Esophagus squamous epithelium (tissue), 4 donors: ENCODE measurements at regions not wholly inside any gene's neighbourhood (a gene's known extent, or its start where the extent isn't known, plus 50 kb on each side); places are given as distances from the start of the nearest gene placed in this dataset.

Experiments
- POLR2A ChIP-seq, 4 donors: fragments of 450-650 bp; IDR thresholded peaks; one replicate each; pipeline ENCODE4 v1.6.1; 2017; ENCODE audit warnings: antibody characterized with exemption in 4 of 4, mild to moderate bottlenecking in 4 of 4, moderate library complexity in 3 of 4
- TF ChIP-seq, protein P1 (sequence below), 6 experiments: fragments of 450-650 bp in 4 of 6; fragments of 200-600 bp in 2 of 6; sonication (generic) in 2 of 6; IDR thresholded peaks; one replicate each; pipeline ENCODE4 v1.5.1; 2016 to 2019; ENCODE audit warnings: antibody characterized with exemption in 6 of 6, mild to moderate bottlenecking in 4 of 6, moderate library complexity in 4 of 6

DNA sequence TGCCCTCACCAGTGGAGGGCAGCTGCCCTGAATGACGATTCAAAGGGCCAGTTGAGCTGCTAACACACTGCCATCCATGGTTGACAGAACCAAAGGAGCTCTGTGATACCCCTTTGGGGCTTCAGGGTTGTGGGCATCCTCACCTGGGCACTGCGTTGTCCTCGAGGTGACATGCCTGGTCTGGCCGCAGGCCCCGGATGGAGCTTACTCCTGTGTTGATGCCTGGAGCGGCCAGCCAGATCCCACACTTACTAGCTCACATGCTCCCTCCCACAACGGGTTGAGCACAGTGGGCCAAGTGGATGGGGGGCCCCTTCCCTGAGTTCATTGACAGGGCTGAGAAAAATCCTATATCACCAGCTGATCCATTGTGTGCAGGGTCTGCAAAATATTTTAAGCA is 898.9 kb downstream of the TAF11L14 start:
- no peak for TF ChIP-seq POLR2A (IDR thresholded peaks at IDR 0.05)
- TF ChIP-seq, protein P1, sequence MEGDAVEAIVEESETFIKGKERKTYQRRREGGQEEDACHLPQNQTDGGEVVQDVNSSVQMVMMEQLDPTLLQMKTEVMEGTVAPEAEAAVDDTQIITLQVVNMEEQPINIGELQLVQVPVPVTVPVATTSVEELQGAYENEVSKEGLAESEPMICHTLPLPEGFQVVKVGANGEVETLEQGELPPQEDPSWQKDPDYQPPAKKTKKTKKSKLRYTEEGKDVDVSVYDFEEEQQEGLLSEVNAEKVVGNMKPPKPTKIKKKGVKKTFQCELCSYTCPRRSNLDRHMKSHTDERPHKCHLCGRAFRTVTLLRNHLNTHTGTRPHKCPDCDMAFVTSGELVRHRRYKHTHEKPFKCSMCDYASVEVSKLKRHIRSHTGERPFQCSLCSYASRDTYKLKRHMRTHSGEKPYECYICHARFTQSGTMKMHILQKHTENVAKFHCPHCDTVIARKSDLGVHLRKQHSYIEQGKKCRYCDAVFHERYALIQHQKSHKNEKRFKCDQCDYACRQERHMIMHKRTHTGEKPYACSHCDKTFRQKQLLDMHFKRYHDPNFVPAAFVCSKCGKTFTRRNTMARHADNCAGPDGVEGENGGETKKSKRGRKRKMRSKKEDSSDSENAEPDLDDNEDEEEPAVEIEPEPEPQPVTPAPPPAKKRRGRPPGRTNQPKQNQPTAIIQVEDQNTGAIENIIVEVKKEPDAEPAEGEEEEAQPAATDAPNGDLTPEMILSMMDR (IDR thresholded peaks at IDR 0.05), result no peak
